GM19351 (cell line): ENCODE measurements at regions not wholly inside any gene's neighbourhood (a gene's known extent, or its start where the extent isn't known, plus 50 kb on each side); places are given as distances from the start of the nearest gene placed in this dataset.
"Not testable (repeated sequence)": the region's sequence is repeated elsewhere in the genome, so short reads cannot be mapped to it uniquely, and the experiment has no call there.

Source experiments
- ATAC-seq: cut with Tn5 transposase; IDR thresholded peaks from one replicate; pipeline ENCODE4 v1.9.1; 2021; ENCODE audit warnings: mild to moderate bottlenecking, moderate library complexity; ENCODE audit not compliant: unreplicated experiment

DNA sequence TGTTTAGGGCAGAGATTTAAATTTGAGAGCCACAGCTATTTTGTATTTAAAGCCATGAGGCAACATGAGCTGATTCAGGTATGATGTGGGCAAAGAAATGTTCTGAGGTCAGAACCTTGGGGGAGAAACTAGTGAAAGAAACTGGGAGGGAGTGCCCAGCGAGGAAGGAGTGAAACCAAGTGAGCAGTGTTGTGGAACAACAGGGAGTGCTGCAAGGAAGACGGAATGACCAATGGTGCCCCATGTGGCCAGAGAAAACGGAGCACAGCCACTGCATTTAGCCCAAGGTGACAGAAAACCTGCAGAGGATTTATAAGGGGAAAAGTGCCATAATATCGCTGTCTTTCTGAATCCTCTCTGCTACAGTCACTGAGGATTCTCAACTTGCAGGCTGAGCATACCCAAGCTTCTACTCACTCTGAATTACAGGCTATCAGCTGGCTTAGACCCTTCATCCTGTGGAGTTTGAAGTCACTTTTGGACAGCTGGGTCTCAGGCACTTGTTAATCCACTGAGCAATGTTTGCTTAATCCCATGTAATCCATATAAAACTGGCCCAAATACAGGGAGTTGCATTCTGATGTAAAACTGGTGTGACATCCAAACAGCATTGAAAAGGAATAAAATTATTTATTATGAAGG lies 777.3 kb downstream of the CCSER2 start:
- ATAC-seq: no peak

DNA sequence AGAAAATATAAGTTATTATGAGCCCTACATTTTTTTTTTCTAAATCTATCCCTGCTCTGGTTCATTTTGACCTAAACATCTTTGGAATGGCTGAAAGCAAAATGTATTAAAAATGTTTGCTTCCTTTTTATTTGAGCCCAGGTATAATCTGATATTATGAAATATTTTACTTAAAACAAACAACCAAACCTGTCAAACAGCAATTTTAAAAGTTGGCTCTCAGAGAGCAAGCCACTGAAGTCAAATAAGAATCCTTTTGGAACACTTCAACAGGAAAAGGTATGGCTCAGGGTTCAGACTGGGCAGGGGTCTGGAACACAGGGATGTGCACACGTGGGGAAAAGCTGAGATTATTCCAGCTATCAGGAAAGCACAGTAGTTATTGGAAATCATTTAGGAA lies 782.9 kb downstream of the CCSER2 start:
- no peak for ATAC-seq

DNA sequence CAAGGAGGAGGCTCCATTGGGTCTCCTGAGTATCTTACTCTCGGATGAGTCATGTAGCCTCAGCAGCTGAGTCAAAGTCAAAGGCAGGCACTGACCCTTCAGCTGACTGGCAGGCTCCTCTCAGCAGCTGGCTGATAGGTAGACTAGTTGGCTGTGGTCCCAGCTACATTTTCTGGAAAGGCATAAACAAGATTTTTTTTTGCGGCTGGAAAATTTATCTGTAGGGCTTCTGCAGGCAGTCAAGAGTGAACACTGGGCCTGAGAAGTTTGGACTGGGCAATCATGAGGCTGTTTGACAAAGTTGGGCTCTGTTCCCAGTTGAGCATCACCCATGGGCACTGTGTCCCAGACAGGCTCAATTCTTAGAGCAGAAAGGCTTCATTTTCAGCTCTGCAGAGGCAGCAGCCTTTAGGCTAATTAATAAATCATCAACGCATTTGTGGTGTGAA lies 796.2 kb downstream of the CCSER2 start:
- no peak for ATAC-seq

DNA sequence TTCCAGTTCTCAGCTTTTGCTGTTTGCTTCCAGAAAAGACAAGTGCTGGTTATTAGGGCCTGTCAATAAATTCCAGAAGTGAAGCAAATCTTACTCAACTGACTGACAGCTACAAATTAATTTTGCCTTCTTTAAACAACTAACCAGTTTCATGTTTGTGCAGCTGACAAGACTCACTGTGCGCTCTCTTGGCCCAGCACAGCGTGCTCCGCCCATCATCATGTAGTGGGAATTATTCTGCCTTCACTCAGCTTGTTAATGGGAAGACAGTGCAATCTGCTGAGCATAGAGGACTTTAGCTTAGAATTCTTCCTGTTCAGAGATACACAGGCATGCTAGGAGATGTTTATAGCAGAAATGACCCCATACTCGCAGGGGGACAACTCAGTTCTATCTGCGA lies 808.9 kb downstream of the CCSER2 start:
- ATAC-seq: no peak

DNA sequence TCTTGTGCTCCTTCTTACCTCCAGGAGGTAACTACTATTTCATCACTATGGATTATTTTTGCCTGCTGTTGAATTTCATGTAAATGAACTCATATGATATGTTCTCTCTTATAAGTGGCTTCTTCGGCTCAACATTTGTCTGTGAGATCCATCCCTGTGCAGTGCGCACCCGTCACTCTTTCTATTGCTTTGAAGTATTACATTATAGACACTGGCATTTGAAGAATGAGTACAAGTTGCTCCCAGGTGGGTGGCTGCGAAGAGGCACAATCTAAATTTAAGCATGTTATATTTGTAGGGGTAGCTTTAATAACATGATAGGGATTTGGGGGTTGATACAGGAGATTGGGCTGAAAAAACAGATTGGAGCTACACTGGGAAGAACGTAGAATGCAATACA lies 809.7 kb downstream of the CCSER2 start:
- no peak for ATAC-seq

DNA sequence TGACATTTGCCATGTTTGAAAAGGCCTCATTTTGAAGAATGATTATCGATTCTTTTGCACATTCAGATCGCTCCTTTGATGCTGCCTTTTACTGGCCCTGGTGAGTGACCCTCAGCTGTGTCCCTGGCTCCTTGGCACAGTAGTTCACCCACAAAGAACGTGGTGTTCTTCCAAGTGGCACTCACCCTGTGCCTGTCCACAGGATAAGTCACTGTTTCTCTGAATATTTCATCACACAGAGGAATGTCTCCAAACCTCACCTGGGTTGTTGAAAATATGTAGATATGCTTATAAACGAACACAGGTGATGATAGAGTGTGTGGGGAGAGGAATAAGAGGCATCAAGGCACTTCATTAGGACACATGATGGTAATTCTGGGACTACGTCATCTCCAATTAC lies 810.7 kb downstream of the CCSER2 start:
- ATAC-seq: no peak

DNA sequence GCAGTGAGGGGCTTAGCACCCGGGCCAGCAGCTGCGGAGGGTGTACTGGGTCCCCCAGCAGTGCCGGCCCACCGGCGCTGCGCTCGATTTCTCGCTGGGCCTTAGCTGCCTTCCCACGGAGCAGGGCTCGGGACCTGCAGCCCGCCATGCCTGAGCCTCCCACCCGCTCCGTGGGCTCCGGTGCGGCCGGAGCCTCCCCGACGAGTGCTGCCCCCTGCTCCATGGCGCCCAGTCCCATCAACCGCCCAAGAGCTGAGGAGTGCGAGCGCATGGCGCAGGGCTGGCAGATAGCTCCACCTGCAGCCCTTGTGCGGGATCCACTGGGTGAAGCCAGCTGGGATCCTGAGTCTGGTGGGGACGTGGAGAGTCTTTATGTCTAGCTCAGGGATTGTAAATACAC lies 813.1 kb downstream of the CCSER2 start:
- not testable (repeated sequence) for ATAC-seq

DNA sequence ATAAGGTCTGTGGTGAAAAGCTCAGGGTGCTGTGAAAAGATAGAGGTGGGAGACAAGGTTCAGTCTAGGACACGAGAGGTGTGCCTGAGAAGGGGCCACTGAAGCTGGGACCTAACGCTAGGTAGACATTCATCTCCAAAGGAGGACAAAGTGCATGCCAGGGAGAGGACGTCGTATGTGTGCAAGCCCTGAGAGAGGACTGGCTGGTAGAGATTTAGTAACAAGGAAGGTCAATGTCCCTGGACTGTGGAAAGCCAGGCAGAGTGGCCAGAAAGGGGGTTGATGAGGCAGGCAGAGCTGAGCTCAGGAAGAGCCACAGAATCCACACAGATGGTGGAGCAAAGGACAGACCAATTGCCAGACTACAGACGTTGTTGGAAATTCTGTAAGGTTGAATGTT lies 817.6 kb downstream of the CCSER2 start:
- no peak for ATAC-seq

DNA sequence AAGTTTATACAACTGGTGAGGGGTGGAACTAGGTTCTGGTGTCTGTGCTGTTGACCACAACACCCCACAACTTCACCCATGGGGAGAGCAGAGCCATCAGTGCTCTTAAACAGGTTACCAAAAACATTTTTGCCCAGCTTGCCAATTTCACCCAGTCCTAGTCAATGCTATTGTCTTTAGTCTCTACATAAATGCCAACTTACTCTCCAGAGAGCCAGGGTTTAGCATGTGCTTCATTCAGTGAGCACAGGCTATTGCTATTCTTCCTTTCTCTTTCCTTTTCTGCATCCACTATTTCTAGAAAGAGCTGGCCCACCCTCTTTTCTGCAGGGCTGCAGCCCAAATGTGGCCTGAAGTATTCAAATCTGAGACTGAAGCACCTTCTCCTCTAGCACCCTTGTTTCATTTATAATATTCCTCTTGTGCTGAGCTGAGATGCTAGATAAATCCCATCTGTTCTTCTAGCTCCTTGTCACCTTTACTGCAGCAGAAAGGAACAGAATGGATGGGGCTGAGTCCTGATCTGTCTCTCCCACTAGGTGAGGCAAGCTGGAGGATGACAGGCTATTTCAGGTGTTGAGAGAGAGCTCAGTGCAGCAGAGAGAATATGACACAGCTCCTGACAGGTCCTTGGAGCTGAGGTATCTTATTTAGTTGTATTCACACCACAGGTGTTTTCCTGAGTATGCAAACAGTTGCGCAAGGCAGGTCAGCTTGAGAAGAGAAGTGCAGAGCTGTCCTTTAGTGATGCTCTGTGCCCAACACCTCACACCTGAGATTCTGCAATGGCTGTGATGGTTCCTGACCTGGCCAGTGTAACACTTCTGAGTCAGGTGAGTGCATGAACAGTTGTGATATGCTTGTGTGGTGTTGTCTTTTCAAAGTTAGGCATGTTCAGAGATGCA lies 819.2 kb downstream of the CCSER2 start:
- no peak for ATAC-seq

DNA sequence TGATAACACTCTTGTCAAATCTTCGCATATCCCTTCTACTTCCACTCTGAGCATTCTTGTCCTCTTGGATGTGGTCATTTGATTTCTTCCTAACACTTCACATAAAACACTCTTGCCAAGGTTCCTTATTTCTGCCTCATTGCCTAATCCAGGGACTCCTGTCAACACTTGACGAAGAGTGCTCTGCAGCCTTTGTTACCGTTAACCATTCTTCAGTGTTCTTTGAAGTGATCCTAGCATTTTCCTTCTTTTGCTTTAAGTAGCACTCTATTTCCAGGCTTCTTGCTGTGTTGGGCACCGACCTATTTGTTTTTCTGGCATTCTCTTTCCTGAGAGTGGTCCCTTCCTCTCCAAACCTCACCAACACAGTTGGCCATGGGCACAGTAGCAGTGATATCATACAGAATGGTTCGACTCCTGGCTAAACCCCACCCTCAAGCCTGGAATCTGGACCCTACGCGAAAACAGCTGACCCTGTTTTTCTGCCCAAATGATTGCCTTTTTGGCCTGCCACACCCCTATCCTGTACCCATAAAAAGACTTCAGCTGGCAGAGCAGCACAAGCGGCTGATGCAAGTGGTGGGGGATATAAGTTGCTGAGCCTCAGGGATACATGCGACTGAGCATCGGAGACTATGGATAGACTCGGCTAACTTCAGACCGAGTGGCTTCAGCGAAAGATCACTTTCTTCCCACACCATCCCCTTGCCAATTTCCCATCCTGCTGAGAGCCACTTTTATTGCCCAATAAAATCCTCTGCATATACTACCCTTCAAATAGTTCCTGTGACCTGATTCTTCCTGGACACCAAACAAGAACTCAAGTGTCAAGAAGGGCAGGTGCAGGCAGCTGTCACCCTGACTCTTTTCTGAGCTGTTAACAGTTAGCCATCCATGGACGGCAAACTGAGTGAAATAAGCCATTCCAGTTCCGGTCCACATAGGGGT lies 820.6 kb downstream of the CCSER2 start:
- ATAC-seq: no peak

DNA sequence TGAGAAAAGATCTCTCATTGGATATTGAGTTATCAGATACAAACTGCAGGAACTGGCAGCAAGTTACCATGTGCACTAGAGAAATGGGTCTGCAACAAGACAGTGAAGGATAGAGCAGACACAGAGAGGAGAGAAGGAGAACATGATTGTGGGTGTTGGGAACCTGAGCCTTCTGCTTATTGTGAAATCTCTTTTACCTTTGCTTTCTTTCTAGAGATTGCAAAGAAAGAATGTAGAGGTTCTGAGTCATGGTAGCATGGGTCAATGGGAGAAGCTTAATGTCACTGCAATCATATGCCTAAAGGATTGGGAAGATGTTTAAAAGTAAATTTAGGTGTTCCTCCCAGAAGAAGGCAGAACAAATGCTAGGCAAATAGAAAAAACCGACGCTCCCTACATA lies 821.4 kb downstream of the CCSER2 start:
- no peak for ATAC-seq

DNA sequence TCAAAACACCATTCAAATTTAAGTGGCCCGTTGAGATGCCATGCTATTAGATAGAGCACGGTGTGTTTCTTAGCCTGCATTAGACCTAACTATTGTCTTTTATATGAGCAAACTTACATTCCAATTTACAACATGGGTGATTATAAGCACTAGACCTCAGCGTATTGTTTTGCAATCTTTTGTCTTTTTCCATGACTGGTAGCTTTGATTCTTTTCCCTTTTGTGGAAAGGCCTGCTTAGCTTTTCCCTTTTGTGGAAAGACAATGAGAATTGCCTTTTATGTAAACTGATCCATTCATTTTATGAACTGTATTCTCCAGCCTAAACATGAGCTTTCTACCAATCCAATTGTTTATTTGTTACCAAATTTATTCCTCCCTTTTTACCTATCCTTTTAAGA lies 823.1 kb downstream of the CCSER2 start:
- ATAC-seq: no peak

DNA sequence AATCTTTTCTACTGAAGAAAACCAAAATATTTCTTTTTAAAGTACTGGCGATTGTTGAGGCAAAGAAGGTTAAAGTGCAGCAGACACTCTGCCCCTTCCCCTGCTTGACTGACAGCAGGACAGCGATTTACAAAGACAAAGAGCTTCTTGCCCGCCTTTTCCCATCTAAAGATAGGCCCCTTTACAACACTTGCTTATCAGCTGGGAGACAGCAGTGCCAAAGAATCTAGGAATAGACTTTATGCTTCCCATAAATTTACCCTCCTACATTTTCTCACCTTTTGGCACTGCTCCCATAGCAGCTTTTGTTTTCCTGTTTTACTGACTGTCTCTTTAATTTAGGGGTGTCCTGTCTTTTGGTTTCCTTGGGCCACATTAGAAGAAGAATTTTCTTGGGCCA lies 824.1 kb downstream of the CCSER2 start:
- no peak for ATAC-seq

DNA sequence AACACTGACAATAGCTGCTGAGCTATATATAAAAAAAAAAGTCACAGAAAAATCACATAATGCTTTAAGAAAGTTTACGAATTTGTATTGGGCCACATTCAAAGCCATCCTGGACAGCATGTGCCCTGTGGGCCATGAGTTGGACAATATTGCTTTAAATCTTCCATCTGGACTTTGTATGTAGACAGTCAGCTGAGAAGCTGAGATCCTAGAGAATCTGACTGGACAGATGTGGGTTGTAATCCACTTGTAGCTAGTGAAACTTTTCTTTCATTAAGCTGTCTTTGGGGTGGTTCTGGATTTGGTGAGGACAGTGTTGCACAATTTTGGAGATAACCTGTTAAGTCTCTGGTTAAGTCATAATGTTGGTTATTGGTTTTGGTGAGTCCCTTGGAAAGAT lies 824.5 kb downstream of the CCSER2 start:
- no peak for ATAC-seq

DNA sequence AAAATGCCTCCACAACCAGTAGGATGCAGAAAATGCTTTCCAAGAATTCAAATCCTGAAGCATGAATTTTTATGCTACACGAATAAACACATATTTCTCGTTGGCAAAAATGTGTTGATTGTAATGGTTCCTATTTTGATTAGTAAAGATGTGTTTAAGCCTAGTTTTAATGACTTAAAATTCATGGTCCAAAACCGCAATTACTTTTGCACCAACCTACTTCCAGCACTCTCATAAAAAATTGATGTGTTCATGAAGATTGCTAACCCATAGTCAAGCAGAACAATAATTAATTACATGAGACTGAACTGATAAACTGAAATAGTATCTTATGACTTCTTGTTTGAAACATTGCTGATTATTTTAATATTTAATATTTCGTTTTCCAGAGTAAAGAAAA lies 828.8 kb downstream of the CCSER2 start:
- no peak for ATAC-seq

DNA sequence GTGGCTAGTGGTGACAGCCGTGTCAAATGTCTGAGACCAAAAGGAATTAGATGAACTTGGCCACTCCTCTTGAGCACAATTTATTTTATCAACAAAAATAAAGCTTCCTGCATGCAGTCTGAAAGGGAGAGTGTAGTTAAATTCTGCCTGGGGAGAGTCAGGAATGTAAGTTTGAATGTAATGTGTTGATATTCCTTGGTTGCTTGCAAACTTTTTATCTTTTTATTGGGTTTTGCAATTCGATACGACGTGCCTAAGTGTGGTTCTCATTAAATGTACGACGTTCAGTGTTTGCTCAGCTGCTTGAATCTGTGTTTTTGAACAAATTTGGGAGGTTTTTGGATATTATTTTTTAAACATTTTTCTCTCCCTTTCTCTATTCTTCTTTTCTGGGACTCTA lies 839.9 kb downstream of the CCSER2 start:
- no peak for ATAC-seq

DNA sequence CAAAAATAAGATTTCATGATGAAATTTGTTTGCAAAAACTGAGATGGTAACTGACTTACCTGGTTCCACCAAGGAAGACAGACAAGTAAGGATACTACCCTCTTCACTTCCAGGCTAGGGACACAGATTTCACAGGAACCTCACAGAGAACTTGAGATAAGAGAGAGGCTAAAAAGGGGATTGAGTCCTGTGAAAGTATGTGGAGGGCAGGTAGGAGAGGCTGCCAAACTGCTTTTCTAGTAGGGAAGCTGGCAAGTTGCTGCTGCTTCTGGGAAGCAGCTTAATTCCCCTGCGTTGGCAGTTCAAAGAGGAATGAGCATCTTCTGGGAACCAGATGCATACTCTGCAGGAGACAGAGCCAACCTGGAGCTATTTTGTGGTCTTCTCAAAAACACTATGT lies 841.6 kb downstream of the CCSER2 start:
- no peak for ATAC-seq

DNA sequence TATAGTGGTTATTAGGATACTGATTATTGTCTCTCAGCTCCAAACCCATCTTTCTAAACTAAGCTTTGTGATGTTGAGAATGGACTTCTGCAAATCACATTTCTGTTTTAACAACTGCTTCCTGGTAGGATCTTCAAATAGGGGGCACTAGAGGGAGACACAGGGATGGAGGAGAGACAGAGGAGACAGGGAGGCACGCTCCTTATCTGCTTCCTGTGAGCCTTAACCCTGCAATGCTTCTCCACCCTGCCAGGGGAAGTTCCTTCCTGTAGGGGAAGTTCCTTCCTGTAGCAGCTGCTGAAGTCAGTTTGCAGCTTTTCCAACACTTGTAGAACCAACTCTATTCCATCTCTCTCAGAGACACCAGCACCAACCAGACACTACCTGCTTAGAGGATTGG lies 847.2 kb downstream of the CCSER2 start:
- ATAC-seq: no peak

DNA sequence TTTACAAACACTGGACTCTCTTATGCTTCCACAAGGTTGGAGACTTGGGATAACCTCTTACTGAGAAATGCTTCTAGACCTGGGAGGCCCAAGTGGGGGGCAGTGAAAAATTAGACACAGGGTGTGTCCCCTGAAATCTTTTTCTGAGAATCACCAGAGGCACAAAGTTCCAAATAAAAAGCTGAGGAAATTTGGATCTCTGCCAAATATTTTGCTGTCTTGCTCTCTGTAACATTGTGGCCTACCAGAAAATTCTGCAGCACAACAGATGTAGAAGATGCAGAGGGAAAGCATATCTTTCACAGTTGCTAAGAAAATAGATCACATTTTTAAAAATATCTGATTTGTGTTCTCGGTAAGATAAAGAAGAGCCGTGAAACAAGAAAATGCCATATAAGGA lies 849.4 kb downstream of the CCSER2 start:
- no peak for ATAC-seq

DNA sequence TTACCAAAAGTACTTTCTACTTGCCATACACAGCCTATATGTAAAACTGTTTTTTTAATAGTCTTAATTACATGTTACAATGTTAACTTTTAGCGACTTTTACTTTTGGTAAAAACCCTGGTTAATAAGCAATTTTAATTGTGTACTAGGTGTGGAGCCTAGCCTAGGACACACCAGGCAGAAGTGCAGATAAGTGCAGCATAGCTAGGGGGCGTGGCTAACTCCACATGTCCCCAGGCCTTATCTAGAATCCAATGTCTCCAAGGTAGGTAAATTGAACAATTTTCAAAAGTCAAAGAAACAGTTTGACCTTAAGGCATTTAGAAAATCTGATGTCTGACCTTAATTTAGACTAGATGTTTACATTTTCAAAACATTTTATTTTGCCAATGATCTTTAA lies 858.7 kb downstream of the CCSER2 start:
- no peak for ATAC-seq

DNA sequence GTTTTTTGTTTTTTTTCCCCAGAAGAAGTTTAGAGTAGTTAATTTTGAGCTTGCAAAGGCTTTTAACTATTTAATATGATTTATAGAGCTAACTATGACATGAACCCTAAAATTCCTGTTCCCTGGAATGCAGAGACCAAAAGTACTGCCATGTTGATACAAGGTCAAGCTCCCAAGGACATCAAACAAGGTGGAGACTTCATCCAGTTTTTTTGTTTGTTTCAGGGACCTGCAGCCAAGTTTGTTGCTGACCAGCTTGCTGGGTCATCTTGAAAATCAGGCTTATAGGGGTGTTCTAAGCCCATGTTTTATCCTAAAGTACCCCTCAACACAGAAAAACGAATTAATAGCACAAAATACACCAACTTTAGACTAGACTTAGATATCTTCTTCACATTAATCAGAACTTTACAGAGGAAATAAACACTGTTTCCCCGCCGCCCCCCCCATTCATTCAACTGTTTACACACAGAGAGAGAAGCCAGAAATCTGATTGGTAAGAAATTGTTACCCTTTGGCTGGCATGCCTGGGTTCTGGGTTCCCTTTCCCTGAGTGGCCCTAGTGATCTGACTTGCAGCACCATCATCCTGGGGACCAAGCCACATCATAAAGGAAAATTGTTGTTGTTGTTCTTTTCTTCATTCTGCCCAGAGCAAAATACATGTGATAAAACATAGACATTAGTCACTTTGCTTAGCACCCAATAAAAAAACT lies 860.5 kb downstream of the CCSER2 start:
- ATAC-seq: no peak
